Tongue (tissue), 1 donor: ENCODE measurements at regions not wholly inside any gene's neighbourhood (a gene's known extent, or its start where the extent isn't known, plus 50 kb on each side); places are given as distances from the start of the nearest gene placed in this dataset.

Source experiments
- DNase-seq: peaks from one replicate; pipeline ENCODE4 v3.0.0-alpha.2; 2015

- DNase-seq, result peak; percentile 64
Observed at GRCh38 chr15:70200511-70201424, 103.1 kb upstream of the TLE3 start.

DNA sequence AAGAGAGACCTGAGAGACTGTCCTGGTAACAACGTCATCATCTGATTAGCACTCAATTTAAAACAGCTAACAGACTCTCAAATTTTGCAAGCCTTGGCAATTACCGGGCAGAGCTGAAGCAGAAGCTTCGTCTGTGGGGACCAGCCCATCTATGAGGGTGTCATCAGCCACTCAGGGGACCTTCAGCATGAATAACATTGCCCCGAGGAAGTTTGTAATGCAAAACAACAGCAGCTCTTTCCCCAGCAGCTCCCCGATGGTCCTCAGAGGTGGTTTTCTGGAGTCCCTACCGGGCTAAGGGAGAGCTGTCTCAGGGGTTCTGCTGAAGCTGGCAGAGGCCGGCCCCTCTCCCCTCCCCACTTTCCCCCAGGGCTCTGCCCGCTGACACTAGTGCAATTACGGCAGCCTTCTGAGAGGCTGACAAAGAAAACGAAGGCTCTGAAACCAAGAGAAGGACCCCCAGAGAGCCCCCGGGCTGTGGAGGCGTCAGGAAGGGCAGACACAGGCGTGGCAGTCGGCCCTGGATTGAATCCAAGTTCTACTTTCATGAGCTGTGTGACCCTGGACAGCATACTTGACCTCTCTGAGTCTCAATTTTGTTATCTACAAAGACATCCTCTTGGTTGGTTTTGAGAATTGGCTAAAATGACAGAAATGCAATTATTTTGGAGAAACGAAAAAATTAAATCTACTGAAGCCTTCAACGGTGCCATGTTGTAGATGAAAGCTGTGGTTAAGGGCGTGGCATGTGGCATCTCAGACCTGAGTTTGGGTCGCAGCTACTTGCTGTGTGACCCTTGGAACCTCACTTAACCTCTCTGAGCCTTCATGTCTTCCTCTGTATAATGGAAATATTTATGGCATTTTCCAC lies 102.1 kb upstream of the TLE3 start:
- DNase-seq, result peak; percentile 19

DNA sequence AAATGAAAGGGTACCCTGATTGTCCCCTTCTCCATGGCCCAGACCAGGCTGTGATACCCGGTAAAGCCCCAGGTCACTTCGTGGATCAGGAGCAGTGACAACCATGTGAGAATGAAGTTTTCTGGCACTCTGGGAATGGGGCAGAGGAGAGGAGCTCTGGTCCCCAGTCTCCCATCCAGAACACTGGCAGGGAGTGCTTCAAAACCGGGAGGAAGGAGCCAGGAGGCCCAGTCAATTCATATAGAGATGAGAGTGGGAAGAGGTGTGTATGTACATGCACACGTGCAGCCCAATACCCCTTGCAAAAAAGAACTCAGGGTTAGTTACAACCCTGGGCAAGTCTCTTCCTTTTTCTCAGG lies 101.4 kb upstream of the TLE3 start:
- DNase-seq, result no peak

GRCh38 chr15:70198441-70199123 lies 100.9 kb upstream of the TLE3 start:
- peak; percentile 31 for DNase-seq

GRCh38 chr15:70197945-70198361 lies 100.2 kb upstream of the TLE3 start:
- DNase-seq, result no peak

GRCh38 chr15:70197318-70197944 lies 99.7 kb upstream of the TLE3 start:
- DNase-seq, result no peak

DNA sequence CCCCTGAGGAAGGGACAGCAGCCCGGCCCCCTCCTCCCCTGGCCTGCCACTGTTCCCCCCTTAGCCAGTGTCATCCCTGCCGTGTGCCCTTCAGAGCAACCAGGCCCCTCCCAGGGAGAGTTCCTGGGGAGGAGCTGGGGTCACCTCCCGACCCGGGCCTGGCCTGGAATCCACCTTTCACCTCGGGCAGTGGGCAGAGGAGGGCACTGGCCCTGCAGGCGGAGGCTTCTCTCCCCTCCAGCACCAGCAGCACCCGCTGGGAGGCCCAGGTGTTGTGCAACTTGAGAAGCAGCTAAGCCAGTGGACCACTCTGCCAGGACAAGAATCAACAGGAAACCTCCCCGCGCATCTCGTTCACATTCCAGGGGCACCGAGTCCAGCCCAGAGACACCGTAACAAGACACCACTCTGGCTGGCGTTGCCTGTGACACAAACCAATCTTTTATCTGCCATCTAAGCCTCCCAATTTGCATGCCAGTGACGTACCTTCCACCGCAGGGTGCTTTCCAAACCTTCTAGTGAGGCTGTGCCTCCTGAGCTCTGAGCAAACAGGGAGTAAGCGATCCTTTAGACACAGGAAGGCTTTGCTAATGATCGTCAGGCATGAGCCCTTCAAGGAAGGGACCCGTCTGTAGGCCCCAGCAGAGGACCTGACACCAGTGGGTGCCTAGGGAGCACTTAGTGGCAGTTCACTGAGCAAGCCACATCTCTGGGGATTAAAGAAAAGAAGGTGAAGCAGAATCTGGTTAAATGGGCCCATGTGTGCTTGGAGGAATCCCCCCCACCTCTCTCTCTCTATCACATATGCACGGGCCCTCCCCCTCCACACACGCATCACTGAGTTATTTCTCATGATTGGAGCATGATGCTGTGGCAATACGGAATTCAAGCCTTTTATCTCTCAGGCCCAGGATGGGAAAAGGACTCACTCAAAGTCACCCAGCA lies 98.9 kb upstream of the TLE3 start:
- peak; percentile 94 for DNase-seq

DNA sequence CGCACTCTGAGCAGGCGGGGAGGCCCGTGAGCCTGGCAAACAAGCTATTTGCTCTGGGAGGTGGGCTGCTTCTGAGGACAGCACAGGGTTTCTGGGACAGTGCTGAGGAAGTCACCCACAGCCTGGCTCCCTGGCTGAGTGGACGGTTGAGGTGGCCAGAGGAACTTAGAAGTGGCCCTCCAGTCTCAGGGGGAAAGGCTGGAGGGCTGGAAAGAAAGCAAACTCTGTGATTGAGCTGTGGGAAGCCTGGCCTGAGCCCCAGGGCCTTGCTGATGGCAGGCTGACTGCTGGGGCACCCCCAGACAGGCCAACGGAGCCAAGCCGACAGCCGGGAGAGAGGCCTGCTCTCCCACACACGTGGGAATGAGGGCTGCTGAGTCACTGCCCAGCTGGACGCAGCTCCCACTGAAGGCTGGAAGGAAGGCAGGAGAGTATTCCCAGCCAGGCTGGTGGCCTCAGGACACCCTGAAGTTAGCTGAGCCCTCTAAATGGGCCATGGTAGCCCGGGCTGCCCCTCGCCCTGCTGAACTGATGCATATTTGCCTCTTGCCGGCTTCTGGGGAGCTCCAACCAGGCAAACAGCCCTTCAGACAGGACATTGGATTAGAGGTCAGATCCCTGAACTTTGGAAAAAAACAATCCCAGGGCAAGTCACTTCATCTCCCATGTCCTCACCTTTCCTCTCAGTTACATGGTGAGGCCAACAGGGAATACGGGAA lies 98.0 kb upstream of the TLE3 start:
- peak; percentile 86 for DNase-seq

- DNase-seq, result no peak
Observed at GRCh38 chr15:70195171-70195570, 97.5 kb upstream of the TLE3 start.

- no peak for DNase-seq
Observed at GRCh38 chr15:70194266-70194665, 96.5 kb upstream of the TLE3 start.

- DNase-seq, result no peak
Observed at GRCh38 chr15:70193734-70194133, 96.0 kb upstream of the TLE3 start.

DNA sequence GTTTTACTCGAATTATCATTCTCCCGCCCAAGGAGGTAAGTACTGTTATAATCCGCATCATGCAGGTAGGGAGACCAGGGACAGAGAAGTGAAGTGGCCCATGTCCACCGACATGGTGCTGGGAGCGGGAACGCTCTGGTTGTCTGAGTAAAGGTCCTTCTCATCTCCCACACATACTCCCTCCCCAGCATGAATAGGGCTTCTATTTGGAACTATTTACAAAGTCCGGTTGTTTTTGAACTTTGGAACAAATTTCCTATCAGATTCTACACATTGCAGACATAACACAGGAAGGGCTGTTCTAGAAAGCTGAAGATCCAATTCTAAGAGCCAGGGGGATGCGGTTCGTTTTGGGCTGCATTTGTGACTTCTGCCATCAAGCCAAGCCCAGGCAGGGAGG lies 94.8 kb upstream of the TLE3 start:
- DNase-seq, result no peak

DNA sequence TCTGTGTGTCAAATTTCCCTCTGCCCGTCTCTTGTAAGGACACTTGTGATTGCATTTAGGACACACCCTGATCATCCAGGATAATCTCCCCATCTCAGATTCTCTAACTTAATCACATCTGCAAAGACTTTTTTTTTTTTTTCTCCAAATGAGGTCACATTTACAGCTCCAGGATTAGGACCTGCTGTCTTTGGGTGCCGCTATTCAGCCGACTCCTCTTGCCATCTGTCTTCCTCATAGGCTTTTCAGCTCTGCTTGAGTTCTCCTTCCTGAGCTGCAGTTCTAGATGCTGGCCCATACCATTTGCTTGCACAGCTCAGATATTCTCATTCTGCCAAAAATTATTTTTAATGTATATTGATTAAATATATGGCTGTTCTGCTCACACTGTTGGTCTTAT lies 94.3 kb upstream of the TLE3 start:
- DNase-seq, result no peak

GRCh38 chr15:70190965-70191364 lies 93.2 kb upstream of the TLE3 start:
- DNase-seq, result no peak

DNA sequence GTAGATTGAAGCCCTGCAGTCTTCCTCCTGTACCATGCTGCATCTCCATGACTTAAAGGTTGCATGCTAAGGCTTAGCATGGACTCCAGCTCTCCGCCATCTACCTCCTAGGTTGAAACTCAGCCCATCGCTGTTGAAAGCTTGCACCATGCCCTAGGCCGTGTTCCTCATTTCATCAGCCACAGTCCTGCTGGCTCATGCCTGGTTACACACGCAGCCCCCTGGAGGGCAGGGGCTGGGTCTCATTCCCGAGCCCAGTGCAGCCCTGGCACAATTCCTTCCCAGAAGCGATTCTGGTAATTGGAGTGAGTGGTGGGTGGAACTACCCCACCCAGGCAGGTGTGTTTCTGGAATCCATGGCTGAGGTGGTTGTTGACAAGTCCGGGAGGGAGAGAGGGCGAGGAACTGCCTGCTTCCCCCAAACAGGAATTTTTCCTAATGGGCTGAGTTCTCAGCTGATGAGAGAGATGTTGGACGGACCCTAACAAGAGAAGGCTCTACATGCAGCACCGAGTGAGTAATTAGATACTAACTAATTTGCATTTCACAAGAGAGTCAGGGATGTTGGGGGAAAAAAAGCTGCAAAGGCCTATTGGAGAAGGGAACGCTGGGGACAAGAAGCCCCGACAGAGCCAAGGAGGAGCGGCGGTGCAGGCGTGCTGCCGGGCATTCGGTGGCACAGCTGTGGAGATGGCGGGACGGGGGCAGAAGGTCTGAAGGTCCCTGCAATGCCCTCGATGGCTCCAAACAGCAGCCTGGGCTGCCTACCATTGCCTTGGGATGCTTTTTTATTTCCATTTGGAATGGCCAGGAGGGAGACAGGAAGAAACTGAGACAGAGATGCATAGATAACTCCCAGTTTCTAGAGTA lies 92.3 kb upstream of the TLE3 start:
- no peak for DNase-seq

DNA sequence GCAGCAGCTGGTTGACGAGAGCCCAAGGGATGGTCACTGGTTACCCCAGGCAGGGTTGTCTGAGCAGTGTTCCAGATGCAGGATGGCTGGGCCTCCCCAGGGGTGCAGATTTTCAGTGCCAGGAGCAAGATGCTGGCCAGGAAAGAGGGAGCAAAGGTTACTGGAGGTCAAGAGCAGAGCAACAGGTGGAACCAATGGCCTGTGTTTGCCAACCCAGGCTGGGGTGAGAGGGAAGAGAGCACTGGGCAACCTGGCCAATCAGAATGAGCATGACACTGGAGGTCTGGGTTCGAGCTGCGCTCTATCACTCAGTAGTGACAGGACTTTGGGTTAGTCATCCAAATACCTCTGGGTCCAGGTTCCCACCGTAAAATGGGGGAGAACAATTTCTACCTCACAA lies 90.6 kb upstream of the TLE3 start:
- DNase-seq, result no peak

- no peak for DNase-seq
Observed at GRCh38 chr15:70187331-70187730, 89.6 kb upstream of the TLE3 start.

- DNase-seq, result no peak
Observed at GRCh38 chr15:70186152-70186551, 88.4 kb upstream of the TLE3 start.

GRCh38 chr15:70185251-70185711 lies 87.6 kb upstream of the TLE3 start:
- DNase-seq, result no peak
